Fibroblast of villous mesenchyme (primary cell): ENCODE measurements at regions not wholly inside any gene's neighbourhood (a gene's known extent, or its start where the extent isn't known, plus 50 kb on each side); places are given as distances from the start of the nearest gene placed in this dataset.

ENCODE experiments used
- DNase-seq: peaks from one replicate; pipeline ENCODE4 v3.0.0-alpha.2; 2010; ENCODE audit warnings: low read depth
- H3K4me3 ChIP-seq: 2 replicates; pipeline ENCODE4 v1.5.1; 2011; ENCODE audit warnings: low read depth, mild to moderate bottlenecking, low read length
- CTCF ChIP-seq: IDR thresholded peaks from 2 replicates; pipeline ENCODE4 v1.5.1; 2012; ENCODE audit warnings: low read depth, mild to moderate bottlenecking, low read length; ENCODE audit not compliant: insufficient read depth

GRCh38 chr22:22741843-22742242 is 97.4 kb downstream of the GGTLC2 start:
- H3K4me3 ChIP-seq: no peak overlapping the region
- DNase-seq: no peak
- no peak for TF ChIP-seq CTCF

DNA sequence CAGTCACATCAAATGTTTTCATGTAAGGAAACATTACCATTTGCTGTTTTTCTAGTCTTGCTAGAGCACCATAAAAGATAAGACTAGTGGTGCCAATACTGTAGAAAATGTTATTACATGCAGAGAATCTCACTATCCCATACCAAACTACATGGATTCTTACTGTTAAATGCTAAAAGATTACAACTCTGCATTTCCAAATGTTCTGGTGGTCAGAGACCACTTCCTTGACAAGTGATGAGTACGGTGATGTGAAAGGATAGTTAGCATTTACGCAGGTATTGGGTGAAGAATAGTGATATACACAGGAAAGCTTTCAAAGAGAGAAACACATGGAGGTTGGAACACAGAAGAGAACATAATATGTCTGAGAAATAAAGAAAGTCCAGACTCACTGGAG is 98.2 kb downstream of the GGTLC2 start:
- no peak overlapping the region for H3K4me3 ChIP-seq
- no peak for TF ChIP-seq CTCF
- DNase-seq: no peak

GRCh38 chr22:22743128-22743760 is 98.8 kb downstream of the GGTLC2 start:
- DNase-seq: no peak
- no peak overlapping the region for H3K4me3 ChIP-seq
- TF ChIP-seq CTCF: no peak

DNA sequence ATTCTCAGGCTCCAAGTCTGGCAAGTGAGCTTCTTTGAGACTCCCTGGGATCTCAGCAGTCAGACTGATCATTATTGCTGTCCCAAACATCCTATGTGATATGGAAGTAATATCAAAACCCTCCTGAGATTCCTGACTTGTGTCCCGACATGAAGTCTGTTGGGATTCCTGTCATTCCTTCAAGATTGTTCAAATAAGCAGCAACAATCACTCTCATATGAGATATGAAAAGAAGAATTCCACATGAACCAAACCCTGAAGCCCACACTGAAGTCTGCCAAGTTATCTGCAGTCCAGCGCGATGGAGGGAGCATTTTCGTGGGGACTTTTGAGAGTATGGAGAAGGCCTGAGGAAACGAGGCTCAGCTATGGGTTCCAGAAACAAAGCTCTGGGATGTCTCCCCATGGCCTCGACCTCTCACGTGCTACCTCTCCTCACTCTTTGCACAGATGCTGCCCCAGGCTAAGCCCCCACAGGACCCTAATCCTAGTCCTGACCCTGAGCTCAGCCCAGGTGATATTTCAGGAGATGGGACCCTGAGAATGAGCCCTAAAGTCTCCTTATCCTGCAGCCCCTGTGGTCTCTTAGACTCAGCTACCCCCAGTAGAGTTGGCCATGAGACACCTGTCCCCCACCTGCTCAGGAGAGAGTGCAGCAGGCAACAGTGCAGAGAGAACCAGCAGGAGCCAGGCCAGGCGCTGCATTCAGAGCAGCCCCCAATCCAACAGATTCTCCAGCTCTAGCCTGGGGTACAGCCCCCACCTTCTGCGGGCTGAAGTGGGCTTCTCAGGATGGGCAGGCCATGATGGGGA is 100.2 kb downstream of the GGTLC2 start:
- no peak overlapping the region for H3K4me3 ChIP-seq
- DNase-seq: no peak
- TF ChIP-seq CTCF: no peak

- H3K4me3 ChIP-seq: no peak overlapping the region
- DNase-seq: peak; percentile 7
- peak; percentile 67 for TF ChIP-seq CTCF
Observed at GRCh38 chr22:22745225-22746060, 101.0 kb downstream of the GGTLC2 start.

GRCh38 chr22:22746061-22746962 is 101.9 kb downstream of the GGTLC2 start:
- no peak for TF ChIP-seq CTCF
- DNase-seq: no peak
- no peak overlapping the region for H3K4me3 ChIP-seq
